HG03457 (cell line): ENCODE measurements at regions not wholly inside any gene's neighbourhood (a gene's known extent, or its start where the extent isn't known, plus 50 kb on each side); places are given as distances from the start of the nearest gene placed in this dataset.

Source experiments
- ATAC-seq: cut with Tn5 transposase; IDR thresholded peaks from one replicate; pipeline ENCODE4 v1.9.1; 2021; ENCODE audit warnings: moderate number of reproducible peaks; ENCODE audit not compliant: unreplicated experiment

DNA sequence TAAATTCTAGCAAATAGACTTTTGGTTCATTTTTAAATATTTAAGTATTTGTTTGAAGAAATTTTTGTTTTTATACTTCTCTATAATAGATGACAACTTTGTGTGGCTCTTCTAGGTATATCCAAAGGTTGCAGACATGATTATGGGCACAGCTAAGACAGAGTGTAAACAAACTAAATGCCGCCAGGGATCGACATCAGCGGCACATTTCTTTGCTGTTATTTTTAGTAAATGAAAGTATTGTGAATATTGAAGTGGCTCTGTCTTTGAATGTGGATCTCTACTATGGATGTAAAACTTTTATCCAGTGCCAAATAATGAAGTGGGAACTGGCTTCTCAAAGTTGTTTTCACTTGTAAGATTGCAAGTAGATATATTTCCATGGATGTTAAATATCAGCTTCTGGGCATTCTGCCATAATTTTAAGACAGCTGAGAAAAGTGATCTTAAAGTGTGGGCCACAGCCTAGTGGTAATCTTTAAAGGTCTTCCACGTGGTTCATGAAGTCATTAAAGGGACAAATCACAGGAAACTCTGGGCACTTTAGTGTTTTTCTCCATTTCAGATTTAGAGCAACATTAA, 589.9 kb downstream of the ZNF608 start:
- ATAC-seq, result no peak

DNA sequence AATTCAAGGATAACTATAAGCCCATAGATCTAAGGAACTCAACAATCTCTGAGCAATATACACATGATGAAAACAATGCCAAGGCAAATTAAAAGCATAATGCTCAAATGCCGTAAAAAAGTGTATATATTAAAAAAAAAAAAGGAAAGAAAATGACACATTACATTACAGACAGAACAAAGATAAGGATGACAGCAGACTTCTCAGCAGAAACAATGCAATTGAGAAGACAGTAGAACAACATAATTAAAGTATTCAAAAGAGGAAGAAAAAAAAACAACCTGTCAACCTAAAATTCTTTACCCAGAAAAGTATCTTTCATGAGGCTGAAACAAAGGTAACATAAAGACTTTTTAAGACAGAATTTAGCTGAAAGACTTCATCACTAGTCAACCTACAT, 591.7 kb downstream of the ZNF608 start:
- no peak for ATAC-seq

DNA sequence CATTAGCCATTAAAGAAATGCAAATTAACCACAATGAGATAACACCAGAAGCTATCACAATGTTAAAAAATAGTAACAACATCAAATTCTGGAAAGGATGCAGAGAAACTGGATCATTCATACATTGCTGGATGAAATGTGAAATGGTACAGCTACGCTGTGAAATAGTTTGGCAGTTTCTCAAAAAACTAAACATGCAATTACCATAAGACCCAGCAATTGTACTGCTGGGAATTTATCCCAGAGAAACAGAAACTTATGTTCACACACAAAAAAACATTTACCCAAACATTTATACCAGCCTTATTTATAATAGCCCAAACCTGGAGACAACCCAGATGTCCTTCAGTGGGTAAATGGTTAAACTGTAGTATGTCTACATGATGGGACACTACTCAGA, 592.9 kb downstream of the ZNF608 start:
- no peak for ATAC-seq

DNA sequence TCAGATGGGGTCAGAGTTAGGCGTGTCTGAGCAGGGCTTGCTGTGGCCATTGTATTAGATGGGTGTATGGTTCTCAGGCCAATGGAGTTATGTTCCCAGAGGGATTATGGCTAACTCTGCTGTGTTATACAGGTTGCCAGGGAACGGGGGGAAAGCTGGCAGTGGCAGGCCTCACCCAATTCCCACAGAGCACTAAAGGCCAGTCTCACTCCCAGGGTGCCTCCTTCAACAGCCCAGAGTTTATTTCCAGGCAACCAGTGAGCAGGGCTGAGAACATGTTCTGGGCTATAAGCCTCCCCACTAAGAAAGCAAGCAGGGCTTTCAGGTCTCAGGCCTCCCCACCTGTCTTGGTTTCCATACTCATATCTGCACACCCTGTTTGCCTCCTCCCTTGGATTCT, 597.9 kb downstream of the ZNF608 start:
- ATAC-seq, result no peak

DNA sequence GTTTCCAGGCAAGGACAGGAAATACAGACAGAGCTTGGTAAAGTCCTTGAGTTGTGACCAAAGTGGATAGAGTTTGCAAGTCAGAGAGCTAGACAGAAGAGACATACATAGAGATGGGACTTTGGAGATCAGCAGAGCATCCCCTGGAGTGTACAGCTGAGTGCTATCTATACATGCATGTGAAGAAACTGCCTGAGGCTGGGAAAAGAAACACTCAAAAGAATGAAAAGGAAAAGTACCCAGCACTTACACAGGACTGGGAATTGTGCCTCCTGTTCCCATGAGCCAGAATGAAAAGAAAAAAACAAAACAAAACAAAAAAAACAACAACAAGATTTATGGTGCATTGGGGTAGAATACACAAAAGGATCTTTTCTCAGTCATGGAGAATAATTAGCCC, 606.4 kb downstream of the ZNF608 start:
- ATAC-seq, result no peak

DNA sequence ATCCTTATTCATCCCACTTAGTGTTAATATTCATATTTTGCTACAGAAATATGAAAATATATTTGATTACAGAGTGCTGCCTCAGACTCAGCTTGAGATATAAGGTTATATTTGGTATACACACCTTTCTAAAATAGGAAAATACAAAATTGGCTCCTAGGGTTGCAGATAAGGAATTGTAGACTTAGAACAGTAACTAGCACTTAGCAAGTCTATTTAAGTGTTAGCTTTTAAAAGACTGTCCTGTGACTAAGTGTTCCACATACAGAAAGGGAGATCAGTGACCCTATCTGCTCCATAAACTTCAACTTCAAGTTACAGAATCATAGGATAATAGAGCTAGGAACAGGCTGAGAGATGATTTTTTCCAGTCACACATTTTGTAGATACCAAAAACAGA, 607.0 kb downstream of the ZNF608 start:
- no peak for ATAC-seq

DNA sequence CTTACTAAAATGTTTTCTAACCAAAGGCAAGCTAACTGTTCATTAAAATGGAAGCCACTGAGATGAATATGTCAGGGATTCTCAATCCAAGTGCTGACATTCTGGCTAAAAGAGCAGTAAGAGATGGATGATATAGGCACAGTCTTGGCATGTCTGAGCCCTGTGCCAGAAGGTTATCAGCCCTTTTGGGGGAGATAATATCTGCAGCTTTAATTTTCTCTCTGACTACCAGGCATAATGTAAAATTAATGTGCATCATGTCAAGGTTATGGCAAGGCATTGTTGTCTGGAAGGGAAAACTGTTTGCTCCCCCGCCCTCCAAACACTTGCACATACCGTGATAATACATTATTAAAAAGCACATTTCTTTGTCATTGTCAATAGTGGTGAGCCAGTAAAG, 609.8 kb downstream of the ZNF608 start:
- ATAC-seq, result no peak

DNA sequence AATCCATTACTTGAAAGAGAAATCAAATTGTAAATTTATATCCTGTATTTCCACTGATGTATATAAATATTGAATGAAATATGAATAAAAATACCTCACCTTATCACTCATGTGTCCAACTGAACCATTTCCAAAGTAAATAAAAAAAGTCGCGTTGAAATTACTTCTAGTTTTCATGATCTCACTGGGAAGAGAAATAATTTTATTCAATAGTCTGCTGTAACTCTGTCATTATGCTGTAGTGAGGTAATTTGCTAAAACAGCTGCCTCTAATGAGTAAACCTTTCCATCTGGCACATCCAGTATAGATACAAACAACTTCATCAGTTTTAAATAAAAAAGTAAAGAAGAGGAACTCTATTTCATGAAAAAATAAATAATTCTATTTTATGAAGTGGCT, 611.5 kb downstream of the ZNF608 start:
- no peak for ATAC-seq

DNA sequence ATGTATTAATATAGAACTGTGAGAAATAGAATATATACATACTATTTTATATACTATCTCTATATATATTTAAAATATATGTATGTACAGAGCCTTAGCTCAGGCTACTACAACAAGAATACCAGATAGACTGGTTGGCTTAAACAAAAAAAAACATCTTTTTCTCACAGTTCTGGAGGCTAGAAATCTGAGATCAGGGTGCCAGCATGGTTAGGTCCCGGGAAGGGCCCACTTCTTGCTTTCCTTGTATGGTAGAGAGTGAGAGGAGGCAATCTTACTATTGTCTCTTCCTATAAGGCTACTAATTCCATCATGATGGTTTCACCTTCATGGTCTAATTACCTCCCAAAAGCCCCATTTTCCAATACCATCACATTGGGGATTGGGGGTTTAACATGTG, 613.0 kb downstream of the ZNF608 start:
- ATAC-seq, result no peak

DNA sequence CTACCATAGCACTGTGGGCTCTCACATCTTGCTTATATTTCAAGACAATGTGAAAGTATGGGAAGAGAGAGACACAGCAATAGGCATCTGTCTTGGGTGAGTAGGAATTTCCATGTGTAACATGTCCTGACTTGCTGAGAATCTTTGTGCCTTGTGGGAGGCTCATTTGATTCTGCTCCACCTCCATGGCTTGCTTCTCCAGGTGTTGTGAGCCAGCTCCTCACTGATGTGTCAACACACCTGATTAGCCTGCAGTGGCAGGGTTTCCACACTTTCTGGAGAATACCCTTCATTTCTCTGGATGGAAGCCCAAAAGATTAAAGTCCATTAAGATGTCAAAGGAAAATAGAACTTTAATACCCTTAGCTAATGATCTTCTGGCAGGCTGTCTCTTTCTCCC, 613.6 kb downstream of the ZNF608 start:
- ATAC-seq, result no peak

DNA sequence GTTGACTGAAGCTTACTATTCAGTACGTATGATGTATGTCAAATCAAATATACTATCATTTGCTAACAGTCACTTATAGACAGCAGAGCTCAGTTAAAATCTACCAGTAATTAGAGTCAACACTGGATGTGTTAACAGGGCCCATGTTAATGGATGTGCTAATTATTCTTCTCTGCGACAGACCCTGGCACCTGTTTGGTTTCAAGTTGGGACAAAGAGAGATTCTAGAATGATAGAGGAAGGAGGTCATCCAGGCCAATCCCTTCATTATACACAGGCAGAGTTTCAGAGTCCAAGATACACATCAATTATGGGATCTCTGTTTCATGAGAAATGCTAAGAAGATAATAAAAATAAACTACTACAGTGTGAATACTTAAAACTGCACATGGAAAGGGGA, 615.0 kb downstream of the ZNF608 start:
- ATAC-seq, result no peak

DNA sequence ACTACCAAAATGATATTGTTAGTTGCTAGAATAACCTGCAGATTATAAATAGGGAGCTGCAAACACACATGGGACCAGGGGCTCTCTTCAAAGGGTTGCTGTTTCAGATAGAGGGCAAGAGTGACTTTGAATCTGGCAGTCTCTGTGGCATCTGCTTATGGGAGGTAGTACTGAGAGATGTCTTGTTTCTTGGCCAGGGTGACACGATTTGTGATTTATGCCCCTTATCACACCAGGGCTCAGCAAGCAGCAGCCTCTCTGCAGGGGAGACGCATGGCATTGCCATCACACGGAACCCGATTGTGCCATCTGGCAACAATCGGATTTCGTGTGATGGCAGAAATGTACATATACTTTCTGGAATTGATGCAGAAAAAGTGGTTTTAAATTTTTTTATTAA, 615.6 kb downstream of the ZNF608 start:
- no peak for ATAC-seq

DNA sequence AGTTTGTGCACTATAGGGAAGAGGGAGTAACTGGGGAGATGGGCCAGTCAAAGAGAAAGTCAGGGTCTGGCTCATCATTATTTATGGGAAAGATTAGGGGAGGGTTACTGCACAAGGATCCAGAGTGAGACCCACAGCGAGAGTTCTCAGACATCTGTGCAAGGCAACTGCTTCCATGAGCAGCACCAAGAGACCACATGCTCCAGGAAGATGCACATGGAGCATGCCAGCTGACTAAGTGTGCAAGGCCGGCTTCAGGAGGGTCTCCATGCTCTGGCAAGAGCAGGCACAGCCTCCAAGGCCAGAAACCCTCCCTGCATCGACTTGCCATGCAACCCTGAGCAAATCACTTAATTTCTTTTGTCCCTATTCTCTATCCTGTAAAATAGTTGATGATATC, 616.9 kb downstream of the CSNK1G3 start:
- no peak for ATAC-seq

DNA sequence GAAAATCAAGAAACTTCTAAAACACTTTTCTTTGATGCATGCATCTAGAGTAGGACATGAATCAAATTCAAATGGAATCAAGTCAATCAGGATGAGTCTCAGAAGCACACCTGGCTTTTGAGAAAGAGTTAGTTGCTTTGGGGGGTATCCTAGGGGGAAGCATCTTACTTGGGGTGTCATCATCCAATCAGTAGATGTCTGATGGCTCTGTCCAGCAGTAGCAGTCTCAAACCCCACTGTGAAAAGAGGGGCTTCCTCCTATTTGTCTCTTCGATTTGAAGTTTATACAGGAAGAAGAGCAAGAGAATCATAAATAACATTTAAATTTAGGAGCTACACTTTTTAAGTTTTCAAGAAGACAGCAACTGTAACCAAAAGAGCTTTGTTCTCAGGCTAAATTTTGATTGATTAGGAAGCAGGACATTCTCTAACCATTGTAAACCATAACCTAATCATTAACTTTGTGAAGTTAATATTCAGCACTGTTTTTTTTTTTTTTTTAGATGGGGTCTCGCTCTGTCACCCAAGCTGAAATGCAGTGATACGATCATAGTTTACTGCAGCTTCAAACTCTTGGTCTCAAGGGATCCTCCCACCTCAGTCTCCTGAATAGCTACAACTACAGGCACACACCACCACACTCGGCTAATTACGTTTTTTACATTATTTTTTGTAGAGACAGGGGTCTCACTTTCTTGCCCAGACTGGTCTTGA, 614.7 kb downstream of the CSNK1G3 start:
- peak; percentile 84 for ATAC-seq

DNA sequence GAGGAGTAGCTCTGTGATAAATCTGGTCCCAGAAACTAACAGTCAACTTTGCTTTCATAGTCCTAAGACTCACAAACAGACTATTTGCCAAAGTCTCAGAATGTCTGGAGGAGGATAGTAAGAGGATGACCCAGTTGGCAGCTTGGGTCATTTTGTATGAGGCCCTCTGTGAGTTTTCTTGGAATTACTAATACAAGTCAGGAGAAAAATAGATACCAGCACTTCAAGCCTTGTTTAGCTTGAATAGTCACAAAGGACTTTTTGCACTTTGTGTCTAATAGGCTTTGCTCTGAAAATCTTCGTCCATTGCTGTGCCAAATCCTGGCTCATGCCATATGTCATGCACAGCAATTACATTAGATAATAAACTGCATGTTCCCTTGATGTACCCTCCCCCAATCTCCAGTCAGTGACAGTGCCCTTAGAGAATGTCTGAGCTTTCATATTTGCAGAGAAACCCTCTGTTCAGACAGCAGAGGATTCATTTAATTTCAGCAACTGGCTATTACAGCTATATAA, 612.8 kb downstream of the CSNK1G3 start:
- ATAC-seq, result no peak

DNA sequence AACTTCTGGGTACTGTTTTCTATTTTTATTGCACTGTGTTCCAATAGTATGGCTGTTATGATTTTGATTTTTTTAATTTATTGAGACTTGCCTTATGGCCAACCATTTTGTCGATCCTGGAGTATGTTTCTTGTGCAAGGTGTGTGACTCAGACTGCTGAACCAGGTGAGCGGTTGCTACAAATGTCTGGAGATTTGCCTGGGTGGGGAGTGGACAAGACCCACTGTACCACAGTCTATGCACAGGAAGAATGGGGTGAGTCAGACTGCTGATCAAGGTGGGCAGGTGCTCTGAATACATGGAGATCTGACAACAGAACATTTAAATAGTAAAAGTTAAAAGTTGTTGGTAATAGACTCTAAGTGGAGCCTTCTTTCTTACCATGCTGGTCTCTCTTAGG, 609.2 kb downstream of the CSNK1G3 start:
- ATAC-seq, result no peak

DNA sequence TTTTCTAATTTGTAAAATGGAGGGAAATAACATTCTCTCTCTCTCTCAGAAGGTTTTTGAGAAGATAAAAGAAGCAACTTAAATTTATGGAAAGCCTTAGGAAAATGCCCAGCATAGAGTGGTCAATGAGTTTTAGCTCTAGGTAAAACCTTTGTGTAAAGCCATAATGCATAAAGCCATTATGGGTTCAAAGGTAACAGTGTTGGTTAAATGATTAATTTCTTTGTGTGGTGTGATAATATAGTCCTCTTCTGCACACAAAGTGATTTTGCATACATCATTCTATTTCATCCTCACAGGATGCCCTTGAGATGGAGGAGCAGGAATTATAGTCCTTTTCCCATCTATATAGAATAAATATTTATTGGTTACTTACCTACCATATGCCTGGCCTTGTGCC, 602.9 kb downstream of the CSNK1G3 start:
- no peak for ATAC-seq

DNA sequence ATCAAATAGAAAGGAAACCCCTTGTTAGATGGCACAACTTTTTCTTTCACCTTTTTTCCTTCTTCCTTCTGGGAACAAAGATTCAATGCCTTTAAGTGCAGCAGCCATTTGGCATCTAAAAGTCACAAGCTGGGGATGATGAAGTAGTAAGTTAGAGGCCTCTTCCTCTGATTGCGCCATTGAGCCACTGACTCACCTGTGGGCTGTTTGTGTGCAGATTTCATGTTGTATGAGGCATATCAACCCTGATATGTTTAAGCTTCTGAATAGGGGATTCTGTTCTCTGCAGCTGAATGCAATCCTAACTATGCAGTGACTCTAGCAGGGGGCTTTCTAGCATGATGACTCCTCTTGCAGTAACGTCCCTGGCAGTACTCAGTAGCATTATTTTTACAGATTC, 599.9 kb downstream of the CSNK1G3 start:
- no peak for ATAC-seq

DNA sequence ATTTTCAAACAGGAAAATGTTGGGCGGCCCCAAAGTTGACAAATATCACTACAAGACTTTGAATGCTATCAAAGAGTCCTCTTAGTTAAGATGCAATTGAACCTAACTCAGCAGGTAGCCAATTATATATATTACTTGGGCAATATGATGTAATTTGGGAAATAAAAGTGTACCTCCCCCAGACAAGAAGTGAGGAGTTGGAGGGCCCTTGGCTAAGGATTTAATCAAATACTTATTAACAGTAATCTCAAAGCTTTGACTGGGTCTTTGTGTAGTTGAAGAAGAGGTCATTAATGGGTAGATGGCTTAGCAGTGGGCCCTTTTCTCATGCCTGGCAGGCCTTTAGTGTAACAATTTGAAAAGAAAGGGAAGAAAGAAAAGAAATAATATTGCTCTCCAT, 599.0 kb downstream of the CSNK1G3 start:
- no peak for ATAC-seq

DNA sequence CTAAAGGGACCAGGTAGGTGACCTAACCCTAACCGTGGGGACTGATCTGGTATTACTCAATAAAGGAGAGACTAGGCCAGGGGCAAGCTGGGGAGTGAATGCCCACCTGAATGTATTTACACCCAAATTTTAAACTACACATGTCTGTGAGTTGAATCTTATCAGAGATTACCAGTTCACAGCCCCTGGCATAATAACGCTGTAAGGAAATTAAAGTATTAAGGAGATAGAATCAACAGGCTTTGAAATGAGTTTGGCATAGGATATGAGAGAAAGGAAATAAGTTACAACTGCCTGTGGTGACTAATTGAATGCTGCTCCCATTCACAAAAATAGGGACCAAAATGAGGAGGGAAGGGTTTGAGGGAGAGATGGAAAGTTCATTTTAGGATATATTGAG, 593.3 kb downstream of the CSNK1G3 start:
- ATAC-seq, result no peak

DNA sequence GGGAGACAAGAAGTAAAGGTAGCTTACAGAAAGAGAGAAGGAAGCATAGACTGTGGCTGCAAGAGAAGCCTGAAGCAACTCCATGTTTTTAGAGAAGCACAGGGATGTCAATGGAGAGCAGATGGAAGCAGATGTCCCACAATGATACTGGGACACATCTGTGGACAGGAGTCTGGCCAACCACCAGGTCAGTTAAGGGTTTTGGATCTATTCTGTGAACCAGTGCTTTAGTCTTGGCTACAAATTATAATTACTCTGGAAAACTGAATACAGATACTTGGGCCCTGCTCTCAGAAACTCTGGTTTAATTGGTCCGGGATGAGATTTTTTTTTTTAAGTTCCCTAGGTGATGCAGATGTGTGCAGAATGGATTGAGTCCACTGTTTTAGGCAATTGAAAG, 592.8 kb downstream of the CSNK1G3 start:
- no peak for ATAC-seq

DNA sequence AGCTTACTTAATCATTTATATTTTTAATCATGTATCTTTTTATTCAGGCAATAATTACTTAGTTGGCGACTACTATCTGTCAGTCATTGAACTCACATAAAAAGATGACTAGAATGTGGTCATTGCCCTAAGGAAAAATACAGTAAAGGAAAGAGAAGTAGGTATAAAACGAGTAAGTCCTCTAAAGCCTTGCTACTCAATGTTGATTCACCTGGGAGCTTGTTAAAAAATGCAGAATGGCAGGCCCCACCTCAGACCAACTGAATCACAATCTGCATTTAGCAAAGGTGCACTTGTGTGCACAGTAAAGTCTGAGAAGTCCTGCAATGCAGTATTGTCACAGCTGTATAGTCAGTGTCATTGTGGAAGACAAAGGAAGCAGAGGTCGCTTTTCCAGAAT, 592.4 kb downstream of the CSNK1G3 start:
- no peak for ATAC-seq

DNA sequence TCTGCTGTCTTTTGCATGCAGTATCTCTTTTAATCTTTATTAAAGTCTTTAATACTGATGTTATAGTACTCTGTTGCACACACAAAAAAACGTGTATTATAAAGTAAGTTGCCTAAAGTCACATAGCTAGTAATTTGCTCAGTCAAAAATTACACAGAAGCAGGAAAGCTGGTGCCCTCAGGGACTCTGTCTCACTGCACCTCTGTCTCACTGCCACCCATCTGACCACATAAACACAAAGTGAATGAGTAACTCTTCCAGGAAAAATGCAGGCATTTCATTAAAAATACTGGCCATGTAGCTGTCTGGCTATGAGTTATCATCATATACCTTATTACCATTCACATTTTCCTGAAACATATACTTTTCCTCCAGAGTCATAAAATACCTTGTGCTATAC, 591.7 kb downstream of the CSNK1G3 start:
- no peak for ATAC-seq
